Omental fat pad (tissue), 3 donors: ENCODE measurements at regions not wholly inside any gene's neighbourhood (a gene's known extent, or its start where the extent isn't known, plus 50 kb on each side); places are given as distances from the start of the nearest gene placed in this dataset.

Experiments
- ATAC-seq: fragments of 150-250 bp; one replicate; pipeline ENCODE4 v1.9.1; 2016; ENCODE audit warnings: mild to moderate bottlenecking, moderate library complexity; ENCODE audit not compliant: low FRiP score
- DNase-seq: peaks from one replicate; pipeline ENCODE4 v3.0.0-alpha.2; 2019; ENCODE audit warnings: low spot score
- CTCF ChIP-seq, 3 donors: fragments of 450-650 bp; IDR thresholded peaks; one replicate each; pipeline ENCODE4 v1.5.1; 2016 to 2017; ENCODE audit warnings: antibody characterized with exemption in 3 of 3, mild to moderate bottlenecking in 3 of 3, moderate library complexity in 2 of 3

GRCh38 chr12:82176026-82176425 lies 182.2 kb downstream of the CCDC59 start:
- DNase-seq (no peak), ATAC-seq (no peak)
- TF ChIP-seq CTCF (IDR thresholded peaks at IDR 0.05), result no peak

- no peak for ATAC-seq
- no peak for DNase-seq
- no peak for TF ChIP-seq CTCF (IDR thresholded peaks at IDR 0.05)
Measured at GRCh38 chr12:82174936-82175335, 183.3 kb downstream of the CCDC59 start.

GRCh38 chr12:82174383-82174782 lies 183.8 kb downstream of the CCDC59 start:
- TF ChIP-seq CTCF (IDR thresholded peaks at IDR 0.05), result no peak
- no peak for DNase-seq
- ATAC-seq, result no peak

GRCh38 chr12:82149045-82149444 lies 209.1 kb downstream of the CCDC59 start:
- ATAC-seq (no peak), DNase-seq (no peak)
- TF ChIP-seq CTCF (IDR thresholded peaks at IDR 0.05), result no peak

- DNase-seq (no peak), ATAC-seq (no peak)
- TF ChIP-seq CTCF (IDR thresholded peaks at IDR 0.05), result no peak
Measured at GRCh38 chr12:82146740-82147139, 211.4 kb downstream of the CCDC59 start.

GRCh38 chr12:82144505-82144904 lies 213.7 kb downstream of the CCDC59 start:
- no peak for TF ChIP-seq CTCF (IDR thresholded peaks at IDR 0.05)
- no peak for ATAC-seq

GRCh38 chr12:82132390-82132789 lies 225.8 kb downstream of the CCDC59 start:
- DNase-seq, result no peak
- no peak for TF ChIP-seq CTCF (IDR thresholded peaks at IDR 0.05)
- no peak for ATAC-seq

More at GRCh38 chr12:82144505-82144904, 213.7 kb downstream of the CCDC59 start:
- no peak for DNase-seq
